ENCODE measurements at regions not wholly inside any gene's neighbourhood (a gene's known extent, or its start where the extent isn't known, plus 50 kb on each side); places are given as distances from the start of the nearest gene placed in this dataset.

- intact Hi-C loops (cut with micrococcal nuclease; ENCODE audit: unreplicated experiment): no loop called here
- H3K36me3 ChIP-seq (ENCODE audit: insufficient read depth, low read length, poor library complexity, severe bottlenecking): no peaks in the 10 kb centered on the region
- H3K4me1 ChIP-seq (ENCODE audit: insufficient read depth, low read length, poor library complexity, severe bottlenecking): no peaks in the 10 kb centered on the region
- BruUV-seq (replicated peaks): no TSS peak
- peak; percentile 15 for DNase-seq (ENCODE audit: low spot score)
- H3K4me3 ChIP-seq (ENCODE audit: low read depth, low read length, poor library complexity, severe bottlenecking): no peak overlapping the region
- POLR2A ChIA-PET (ENCODE audit: low non-redundant PET): no interaction called here
- no peak overlapping the region for H3K27ac ChIP-seq (ENCODE audit: low read depth, low read length, poor library complexity, severe bottlenecking)
- CTCF ChIA-PET: no interaction called here
- no peaks in the 10 kb centered on the region for H3K27me3 ChIP-seq (replicated peaks; ENCODE audit: insufficient read depth, low read depth, low read length, poor library complexity)
- H3K9me3 ChIP-seq (ENCODE audit: low read depth, low read length, poor library complexity, severe bottlenecking): no peaks in the 10 kb centered on the region
- TF ChIP-seq CTCF (conservative IDR thresholded peaks at IDR 0.05; ENCODE audit: low read depth, low read length) (no peak), EZH2 (IDR thresholded peaks at IDR 0.05; ENCODE audit: borderline replicate concordance, low read depth, low read length, poor library complexity, severe bottlenecking) (no peak)
Measured at GRCh38 chr14:66383257-66383656, 102.9 kb upstream of the CCDC196 start.

GRCh38 chr14:66383771-66384170 is 102.4 kb upstream of the CCDC196 start:
- H3K4me1 ChIP-seq (ENCODE audit: insufficient read depth, low read length, poor library complexity, severe bottlenecking): no peaks in the 10 kb centered on the region
- H3K36me3 ChIP-seq (ENCODE audit: insufficient read depth, low read length, poor library complexity, severe bottlenecking): no peaks in the 10 kb centered on the region
- no peak overlapping the region for H3K4me3 ChIP-seq (ENCODE audit: low read depth, low read length, poor library complexity, severe bottlenecking)
- no TSS peak for BruUV-seq (replicated peaks)
- ChIA-PET POLR2A (ENCODE audit: low non-redundant PET) (no interaction called here), CTCF (no interaction called here)
- no peak overlapping the region for H3K27ac ChIP-seq (ENCODE audit: low read depth, low read length, poor library complexity, severe bottlenecking)
- H3K27me3 ChIP-seq (replicated peaks; ENCODE audit: insufficient read depth, low read depth, low read length, poor library complexity): no peaks in the 10 kb centered on the region
- TF ChIP-seq EZH2 (IDR thresholded peaks at IDR 0.05; ENCODE audit: borderline replicate concordance, low read depth, low read length, poor library complexity, severe bottlenecking) (no peak), CTCF (conservative IDR thresholded peaks at IDR 0.05; ENCODE audit: low read depth, low read length) (no peak)
- no peak for DNase-seq (ENCODE audit: low spot score)
- no peaks in the 10 kb centered on the region for H3K9me3 ChIP-seq (ENCODE audit: low read depth, low read length, poor library complexity, severe bottlenecking)
- intact Hi-C loops (cut with micrococcal nuclease; ENCODE audit: unreplicated experiment): no loop called here

- H3K27ac ChIP-seq (ENCODE audit: low read depth, low read length, poor library complexity, severe bottlenecking): no peak overlapping the region
- CTCF ChIA-PET: no interaction called here
- BruUV-seq (replicated peaks): no TSS peak
- no peaks in the 10 kb centered on the region for H3K36me3 ChIP-seq (ENCODE audit: insufficient read depth, low read length, poor library complexity, severe bottlenecking)
- TF ChIP-seq CTCF (conservative IDR thresholded peaks at IDR 0.05; ENCODE audit: low read depth, low read length) (no peak), EZH2 (IDR thresholded peaks at IDR 0.05; ENCODE audit: borderline replicate concordance, low read depth, low read length, poor library complexity, severe bottlenecking) (no peak)
- no peak for DNase-seq (ENCODE audit: low spot score)
- intact Hi-C loops (cut with micrococcal nuclease; ENCODE audit: unreplicated experiment): no loop called here
- H3K4me3 ChIP-seq (ENCODE audit: low read depth, low read length, poor library complexity, severe bottlenecking): no peak overlapping the region
- peaks cover 4% of the 10 kb centered on the region for H3K27me3 ChIP-seq (replicated peaks; ENCODE audit: insufficient read depth, low read depth, low read length, poor library complexity)
- POLR2A ChIA-PET (ENCODE audit: low non-redundant PET): no interaction called here
- no peaks in the 10 kb centered on the region for H3K9me3 ChIP-seq (ENCODE audit: low read depth, low read length, poor library complexity, severe bottlenecking)
- H3K4me1 ChIP-seq (ENCODE audit: insufficient read depth, low read length, poor library complexity, severe bottlenecking): no peaks in the 10 kb centered on the region
Measured at GRCh38 chr14:66388516-66388915, 97.7 kb upstream of the CCDC196 start.
